WERI-Rb-1 (cell line): ENCODE measurements at regions not wholly inside any gene's neighbourhood (a gene's known extent, or its start where the extent isn't known, plus 50 kb on each side); places are given as distances from the start of the nearest gene placed in this dataset.
A peak's percentile ranks its signal among the peaks of the same experiment; 100 is the strongest.

Experiments used
- DNase-seq: peaks from one replicate; pipeline ENCODE4 v3.0.0-alpha.2; 2020
- H3K27ac ChIP-seq: fragments of 250-450 bp; sonication (Bioruptor Pico); 2 replicates; pipeline ENCODE4 v1.5.1; 2020; ENCODE audit warnings: mild to moderate bottlenecking, moderate library complexity
- H3K27me3 ChIP-seq: fragments of 250-450 bp; sonication (Bioruptor Pico); 2 replicates; pipeline ENCODE4 v1.5.1; 2021; ENCODE audit warnings: mild to moderate bottlenecking, low read depth, moderate library complexity; ENCODE audit not compliant: insufficient read depth, severe bottlenecking
- H3K36me3 ChIP-seq: fragments of 250-450 bp; sonication (Bioruptor Pico); 2 replicates; pipeline ENCODE4 v1.5.1; 2020; ENCODE audit warnings: mild to moderate bottlenecking, moderate library complexity
- H3K4me3 ChIP-seq: 2 replicates; pipeline ENCODE4 v1.5.1; 2011; ENCODE audit warnings: low read depth, mild to moderate bottlenecking, control low read depth, low read length
- H3K9me3 ChIP-seq: fragments of 250-450 bp; sonication (Bioruptor Pico); 2 replicates; pipeline ENCODE4 v1.5.1; 2021; ENCODE audit warnings: mild to moderate bottlenecking, moderate library complexity; ENCODE audit not compliant: severe bottlenecking
- CTCF ChIP-seq: IDR thresholded peaks from 2 replicates; pipeline ENCODE4 v1.5.1; 2011; ENCODE audit warnings: low read depth, mild to moderate bottlenecking, control low read depth, inconsistent platforms, low read length

GRCh38 chr21:22993144-22993543 lies 1994.9 kb downstream of the NCAM2 start:
- no peaks in the 10 kb centered on the region for H3K9me3 ChIP-seq
- no peak for TF ChIP-seq CTCF

DNA sequence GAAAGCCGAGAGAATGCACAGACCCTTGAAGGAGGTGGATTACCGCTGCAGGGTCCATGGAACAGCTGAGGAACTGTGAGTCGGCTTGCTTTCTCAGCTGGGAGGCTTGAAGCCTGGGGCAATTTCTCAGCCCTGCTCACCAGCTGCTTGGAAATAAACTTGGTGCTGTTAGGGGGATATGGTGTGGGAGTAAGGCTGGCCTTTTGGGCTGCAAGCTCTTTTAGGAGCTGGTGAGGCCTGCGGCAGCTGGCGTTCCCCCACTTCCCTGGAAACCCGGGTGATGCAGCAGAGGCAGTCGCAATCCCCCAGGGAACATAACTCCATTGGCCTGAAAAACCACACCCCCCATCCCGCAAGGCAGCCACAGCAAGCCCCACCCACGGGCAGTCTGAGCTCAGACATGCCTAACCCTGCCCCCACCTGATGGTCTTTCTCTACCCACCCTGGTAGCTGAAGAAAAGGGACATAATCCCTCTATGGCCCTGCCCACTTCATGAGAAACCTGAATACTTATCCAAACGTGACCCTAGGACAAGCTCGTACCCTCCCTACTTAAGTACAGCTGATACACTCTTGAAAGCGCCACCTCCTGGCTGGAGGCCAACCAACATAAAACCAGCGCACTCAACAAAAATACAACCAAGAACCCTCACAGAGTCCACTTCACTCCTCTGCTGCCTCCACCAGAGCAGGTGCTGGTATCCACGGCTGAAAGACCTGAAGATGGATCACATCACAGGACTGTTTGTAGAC lies 1995.8 kb downstream of the NCAM2 start:
- Histone ChIP-seq H3K4me3 (no peak overlapping the region), H3K27ac (no peak overlapping the region), H3K27me3 (no peaks in the 10 kb centered on the region), H3K36me3 (no peaks in the 10 kb centered on the region), H3K9me3 (no peaks in the 10 kb centered on the region)
- no peak for DNase-seq
- TF ChIP-seq CTCF = no peak

More at GRCh38 chr21:22993144-22993543, 1994.9 kb downstream of the NCAM2 start:
- no peaks in the 10 kb centered on the region for H3K36me3 ChIP-seq
- no peak for DNase-seq
- no peaks in the 10 kb centered on the region for H3K27me3 ChIP-seq
- no peak overlapping the region for H3K27ac ChIP-seq
- H3K4me3 ChIP-seq = no peak overlapping the region

DNA sequence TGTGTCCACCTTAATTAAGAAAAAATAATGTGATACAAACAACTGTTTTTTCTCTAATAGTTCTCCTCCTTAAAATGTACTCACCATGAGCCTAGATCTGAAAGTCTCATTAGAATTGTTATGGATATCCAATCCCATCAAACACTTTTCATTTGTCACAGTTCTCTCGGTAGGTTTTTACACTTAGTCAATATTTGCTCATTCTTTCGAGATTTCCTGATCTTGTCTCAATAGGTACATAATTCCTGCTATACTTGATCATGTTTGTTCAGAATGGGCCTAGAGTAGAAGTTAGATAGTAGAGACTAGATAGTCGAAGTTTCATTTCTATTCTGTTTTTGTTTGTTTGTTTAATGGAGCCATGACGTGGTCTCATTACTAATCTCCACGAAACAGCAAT lies 2005.7 kb downstream of the NCAM2 start:
- no peak for DNase-seq
- Histone ChIP-seq H3K4me3 (no peak overlapping the region), H3K27ac (no peak overlapping the region), H3K36me3 (no peaks in the 10 kb centered on the region), H3K9me3 (no peaks in the 10 kb centered on the region), H3K27me3 (no peaks in the 10 kb centered on the region)
- TF ChIP-seq CTCF = no peak

GRCh38 chr21:23008601-23009202 lies 2010.5 kb downstream of the NCAM2 start:
- H3K36me3 ChIP-seq = no peaks in the 10 kb centered on the region
- H3K9me3 ChIP-seq = no peaks in the 10 kb centered on the region
- TF ChIP-seq CTCF = no peak
- H3K27ac ChIP-seq = peak overlapping the region; percentile 59
- peak; percentile 69 for DNase-seq
- H3K27me3 ChIP-seq = no peaks in the 10 kb centered on the region
- no peak overlapping the region for H3K4me3 ChIP-seq

- TF ChIP-seq CTCF = no peak
- H3K9me3 ChIP-seq = no peaks in the 10 kb centered on the region
- H3K4me3 ChIP-seq = no peak overlapping the region
Observed at GRCh38 chr21:23009360-23009759, 2011.2 kb downstream of the NCAM2 start.

More at GRCh38 chr21:23009360-23009759, 2011.2 kb downstream of the NCAM2 start:
- no peak for DNase-seq
- Histone ChIP-seq H3K27me3 (no peaks in the 10 kb centered on the region), H3K27ac (no peak overlapping the region), H3K36me3 (no peaks in the 10 kb centered on the region)
